Neuronal stem cell (in vitro differentiated cells): ENCODE measurements at regions not wholly inside any gene's neighbourhood (a gene's known extent, or its start where the extent isn't known, plus 50 kb on each side); places are given as distances from the start of the nearest gene placed in this dataset.
"Not testable (repeated sequence)": the region's sequence is repeated elsewhere in the genome, so short reads cannot be mapped to it uniquely, and the experiment has no call there.

Experiments
- DNase-seq: peaks from one replicate; pipeline ENCODE4 v3.0.0-alpha.2; 2013; ENCODE audit warnings: low spot score
- H2AFZ ChIP-seq: one replicate; pipeline ENCODE4 v1.6.1; 2013; ENCODE audit warnings: mild to moderate bottlenecking, low read length, inconsistent platforms
- H2AK5ac ChIP-seq: 2 replicates; pipeline ENCODE4 v1.6.1; 2013; ENCODE audit warnings: low read depth, mild to moderate bottlenecking, inconsistent platforms, low read length, moderate library complexity, mixed read lengths
- H2BK120ac ChIP-seq: 2 replicates; pipeline ENCODE4 v1.6.1; 2013; ENCODE audit warnings: low read depth, mild to moderate bottlenecking, inconsistent platforms, low read length, moderate library complexity, mixed read lengths
- H2BK12ac ChIP-seq: one replicate; pipeline ENCODE4 v1.6.1; 2013; ENCODE audit warnings: low read length, inconsistent platforms
- H2BK15ac ChIP-seq: 2 replicates; pipeline ENCODE4 v1.6.1; 2013; ENCODE audit warnings: mild to moderate bottlenecking, low read length, inconsistent platforms, mixed read lengths
- H2BK5ac ChIP-seq: one replicate; pipeline ENCODE4 v1.6.1; 2013; ENCODE audit warnings: inconsistent platforms, mild to moderate bottlenecking, low read length, moderate library complexity
- H3K14ac ChIP-seq: one replicate; pipeline ENCODE4 v1.6.1; 2013; ENCODE audit warnings: low read length, inconsistent platforms
- H3K18ac ChIP-seq: 2 replicates; pipeline ENCODE4 v1.6.1; 2013; ENCODE audit warnings: low read length, inconsistent platforms
- H3K23ac ChIP-seq: 2 replicates; pipeline ENCODE4 v1.6.1; 2013; ENCODE audit warnings: low read depth, mild to moderate bottlenecking, mixed read lengths, low read length, inconsistent platforms; ENCODE audit not compliant: poor library complexity
- H3K27ac ChIP-seq: replicated peaks from 3 replicates; pipeline ENCODE4 v1.5.1; 2013; ENCODE audit warnings: low read length, inconsistent platforms
- H3K27me3 ChIP-seq, 3 experiments: 2 replicates each; pipeline ENCODE4 v1.6.1; 2013; ENCODE audit warnings: low read length in 3 of 3, mild to moderate bottlenecking in 2 of 3, inconsistent platforms in 1 of 3, low read depth in 1 of 3, mixed read lengths in 1 of 3, moderate library complexity in 1 of 3; ENCODE audit not compliant: control insufficient read depth in 3 of 3, insufficient read depth in 3 of 3
- H3K36me3 ChIP-seq, 2 donors: replicated peaks in 1 of 2; 2 replicates each; pipeline ENCODE4 v1.6.1; 2013; ENCODE audit warnings: low read length in 2 of 2; ENCODE audit not compliant: control insufficient read depth in 2 of 2, insufficient read depth in 2 of 2
- H3K4ac ChIP-seq: 2 replicates; pipeline ENCODE4 v1.6.1; 2013; ENCODE audit warnings: inconsistent platforms, mild to moderate bottlenecking, low read length, moderate library complexity
- H3K4me1 ChIP-seq, 2 donors: 1 replicate in 1 of 2; 2 replicates in 1 of 2; pipeline ENCODE4 v1.6.1; 2013; ENCODE audit warnings: low read length in 2 of 2, low read depth in 1 of 2; ENCODE audit not compliant: control insufficient read depth in 2 of 2, insufficient read depth in 1 of 2
- H3K4me2 ChIP-seq: one replicate; pipeline ENCODE4 v1.6.1; 2013; ENCODE audit warnings: mild to moderate bottlenecking, low read length, inconsistent platforms; ENCODE audit not compliant: insufficient read depth, poor library complexity, severe bottlenecking
- H3K4me3 ChIP-seq, 2 donors: 2 replicates each; pipeline ENCODE4 v1.5.1; 2013; ENCODE audit warnings: low read length in 2 of 2, mild to moderate bottlenecking in 2 of 2, inconsistent platforms in 1 of 2, moderate library complexity in 1 of 2
- H3K79me1 ChIP-seq: one replicate; pipeline ENCODE4 v1.6.1; 2013; ENCODE audit warnings: low read depth, mild to moderate bottlenecking, inconsistent platforms, low read length, moderate library complexity
- H3K9ac ChIP-seq: one replicate; pipeline ENCODE4 v1.6.1; 2013; ENCODE audit warnings: mild to moderate bottlenecking, low read depth, low read length, inconsistent platforms; ENCODE audit not compliant: poor library complexity
- H3K9me3 ChIP-seq, 2 donors: replicated peaks in 1 of 2; 2 replicates each; pipeline versions ENCODE3 to v1.6.1; 2013; ENCODE audit warnings: low read length in 2 of 2, mild to moderate bottlenecking in 2 of 2, inconsistent platforms in 1 of 2, low read depth in 1 of 2, mixed read lengths in 1 of 2, moderate library complexity in 1 of 2; ENCODE audit not compliant: control insufficient read depth in 2 of 2, insufficient read depth in 1 of 2
- H4K8ac ChIP-seq: one replicate; pipeline ENCODE4 v1.6.1; 2013; ENCODE audit warnings: low read depth, mild to moderate bottlenecking, inconsistent platforms, low read length, moderate library complexity
- H4K91ac ChIP-seq: one replicate; pipeline ENCODE4 v1.6.1; 2013; ENCODE audit warnings: low read length, low read depth, mild to moderate bottlenecking, inconsistent platforms; ENCODE audit not compliant: poor library complexity
- WGBS, 2 donors: extraction: QIAGEN DNeasy Blood & Tissue Kit; methylation state at CpG; one replicate each; pipeline ENCODE4 v1.1.7; 2013; ENCODE audit warnings: missing lambda C conversion rate in 2 of 2, mixed read lengths in 1 of 2; ENCODE audit not compliant: insufficient read length in 2 of 2, insufficient replicate concordance in 1 of 2; ENCODE audit errors: extremely low coverage in 2 of 2; 5-methylcytosine and 5-hydroxymethylcytosine counted together

DNA sequence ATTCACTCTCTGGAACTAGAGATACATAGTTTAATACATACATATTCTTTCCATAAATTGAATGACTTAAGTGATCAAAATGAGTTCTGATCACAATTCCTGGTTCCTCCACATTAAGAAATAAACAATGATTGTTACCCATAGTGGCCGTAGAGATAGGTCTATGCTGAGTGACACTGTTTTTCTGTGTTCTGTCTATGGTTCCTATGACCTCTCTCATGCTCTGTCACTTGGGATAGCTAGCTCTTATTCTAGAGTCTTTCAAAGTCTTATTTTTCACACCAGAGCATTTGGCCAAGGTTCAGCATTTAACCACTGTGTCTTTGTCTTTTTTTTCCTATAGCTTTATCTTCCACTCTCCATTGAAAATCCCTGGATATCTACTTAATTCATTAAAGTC is 132.4 kb downstream of the GOLGA6L6 start:
- no peaks in the 10 kb centered on the region for H3K79me1 ChIP-seq
- H3K9me3 ChIP-seq, result no peaks in the 10 kb centered on the region
- H2AK5ac ChIP-seq, result no peak overlapping the region
- no CpG with 5 or more reads among the region's 1 CpG for WGBS, 2 donors
- H3K27ac ChIP-seq, result no peak overlapping the region
- no peak overlapping the region for H4K91ac ChIP-seq
- H3K4me2 ChIP-seq, result no peak overlapping the region
- H3K23ac ChIP-seq, result no peak overlapping the region
- no peak overlapping the region for H2BK5ac ChIP-seq
- H3K4me3 ChIP-seq, result no peak overlapping the region
- no peaks in the 10 kb centered on the region for H3K27me3 ChIP-seq
- H3K18ac ChIP-seq, result no peak overlapping the region
- DNase-seq, result no peak
- H2BK120ac ChIP-seq, result no peak overlapping the region
- H2AFZ ChIP-seq, result no peak overlapping the region
- H3K14ac ChIP-seq, result no peak overlapping the region
- H4K8ac ChIP-seq, result no peak overlapping the region
- no peak overlapping the region for H3K4ac ChIP-seq
- no peak overlapping the region for H2BK15ac ChIP-seq
- no peak overlapping the region for H3K9ac ChIP-seq
- no peaks in the 10 kb centered on the region for H3K4me1 ChIP-seq
- H3K36me3 ChIP-seq, result no peaks in the 10 kb centered on the region
- H2BK12ac ChIP-seq, result no peak overlapping the region

DNA sequence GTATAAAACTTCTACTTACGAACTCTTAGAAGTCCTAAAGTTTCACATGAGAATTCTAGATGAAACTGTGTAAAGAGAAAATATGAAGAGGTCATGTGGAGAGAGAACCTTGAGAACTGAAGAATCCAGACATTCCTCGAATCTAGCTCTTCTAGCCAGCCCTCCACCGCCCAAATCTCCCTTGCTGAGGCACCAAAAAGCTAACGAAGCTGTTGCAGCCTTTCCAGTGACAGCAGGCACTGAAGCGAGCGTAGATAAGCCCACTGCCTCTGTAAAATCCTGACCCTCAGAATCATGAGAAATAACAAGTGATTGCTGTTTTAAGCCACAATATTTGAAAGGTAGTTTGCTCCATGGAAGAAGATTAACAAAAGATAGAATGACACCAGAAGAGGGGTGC is 134.0 kb downstream of the GOLGA6L6 start:
- no peak overlapping the region for H2BK15ac ChIP-seq
- H3K36me3 ChIP-seq, result no peaks in the 10 kb centered on the region
- no peak overlapping the region for H3K18ac ChIP-seq
- no peaks in the 10 kb centered on the region for H3K79me1 ChIP-seq
- no CpG with 5 or more reads among the region's 6 CpGs for WGBS, 2 donors
- H2BK12ac ChIP-seq, result no peak overlapping the region
- H3K14ac ChIP-seq, result no peak overlapping the region
- H4K91ac ChIP-seq, result no peak overlapping the region
- no peaks in the 10 kb centered on the region for H3K9me3 ChIP-seq
- no peaks in the 10 kb centered on the region for H3K4me1 ChIP-seq
- H2AK5ac ChIP-seq, result no peak overlapping the region
- H3K27me3 ChIP-seq, result no peaks in the 10 kb centered on the region
- no peak overlapping the region for H3K4me3 ChIP-seq
- H3K4me2 ChIP-seq, result no peak overlapping the region
- H3K9ac ChIP-seq, result no peak overlapping the region
- H2AFZ ChIP-seq, result no peak overlapping the region
- H3K4ac ChIP-seq, result no peak overlapping the region
- DNase-seq, result no peak
- no peak overlapping the region for H2BK120ac ChIP-seq
- H2BK5ac ChIP-seq, result no peak overlapping the region
- no peak overlapping the region for H4K8ac ChIP-seq
- no peak overlapping the region for H3K27ac ChIP-seq
- H3K23ac ChIP-seq, result no peak overlapping the region

GRCh38 chr15:20404571-20404970 is 137.0 kb downstream of the GOLGA6L6 start:
- not testable (repeated sequence) for H2AFZ ChIP-seq, H2BK12ac ChIP-seq, H3K4ac ChIP-seq, H3K4me2 ChIP-seq, H3K36me3 ChIP-seq, H4K91ac ChIP-seq, H4K8ac ChIP-seq, H3K18ac ChIP-seq, H3K79me1 ChIP-seq, H3K27me3 ChIP-seq, DNase-seq, H3K4me1 ChIP-seq, H3K23ac ChIP-seq, H3K27ac ChIP-seq, H2BK5ac ChIP-seq, H2BK120ac ChIP-seq, H2AK5ac ChIP-seq, H3K9ac ChIP-seq, H3K4me3 ChIP-seq, H3K9me3 ChIP-seq, H3K14ac ChIP-seq, H2BK15ac ChIP-seq
- no CpG with 5 or more reads among the region's 1 CpG for WGBS, 2 donors

GRCh38 chr15:20402586-20402985 is 139.0 kb downstream of the GOLGA6L6 start:
- not testable (repeated sequence) for H2BK15ac ChIP-seq
- WGBS, 2 donors, result no CpG with 5 or more reads among the region's 3 CpGs

More at GRCh38 chr15:20402586-20402985, 139.0 kb downstream of the GOLGA6L6 start:
- H3K4me1 ChIP-seq, H3K4me2 ChIP-seq, H3K27ac ChIP-seq, H2BK120ac ChIP-seq, H2AFZ ChIP-seq, H3K18ac ChIP-seq, H2AK5ac ChIP-seq, H2BK12ac ChIP-seq, H3K4ac ChIP-seq, H2BK5ac ChIP-seq, H3K27me3 ChIP-seq, DNase-seq, H3K4me3 ChIP-seq, H4K8ac ChIP-seq, H3K14ac ChIP-seq, H3K79me1 ChIP-seq, H3K9me3 ChIP-seq, H3K9ac ChIP-seq, H4K91ac ChIP-seq, H3K23ac ChIP-seq, H3K36me3 ChIP-seq: not testable (repeated sequence)
